Smooth muscle cell (in vitro differentiated cells): ENCODE measurements at regions not wholly inside any gene's neighbourhood (a gene's known extent, or its start where the extent isn't known, plus 50 kb on each side); places are given as distances from the start of the nearest gene placed in this dataset.
A peak's percentile ranks its signal among the peaks of the same experiment; 100 is the strongest.
"Not testable (repeated sequence)": the region's sequence is repeated elsewhere in the genome, so short reads cannot be mapped to it uniquely, and the experiment has no call there.

Source experiments
- DNase-seq: peaks from one replicate; lab custom pipeline; 2025; ENCODE audit not compliant: unreplicated experiment; lab: John Stamatoyannopoulos, UW
- H2AFZ ChIP-seq: fragments of 200-600 bp; sonication (generic); 2 replicates; pipeline ENCODE4 v1.6.0; 2016; ENCODE audit warnings: antibody characterized with exemption, low read depth, mild to moderate bottlenecking
- H3F3A ChIP-seq: fragments of 200-600 bp; sonication (generic); 2 replicates; pipeline ENCODE4 v1.6.0; 2017; ENCODE audit warnings: antibody characterized with exemption, low read depth
- H3K27ac ChIP-seq: fragments of 200-600 bp; sonication (generic); 2 replicates; pipeline ENCODE4 v1.5.1; 2016; ENCODE audit warnings: low read depth, mild to moderate bottlenecking
- H3K27me3 ChIP-seq: fragments of 200-600 bp; sonication (generic); 2 replicates; pipeline ENCODE4 v1.6.1; 2016; ENCODE audit warnings: low read depth, mild to moderate bottlenecking
- H3K36me3 ChIP-seq: fragments of 200-600 bp; sonication (generic); 2 replicates; pipeline ENCODE4 v1.5.1; 2016; ENCODE audit warnings: low read depth
- H3K4me1 ChIP-seq: fragments of 200-600 bp; sonication (generic); 2 replicates; pipeline ENCODE4 v1.5.1; 2016; ENCODE audit warnings: low read depth
- H3K4me2 ChIP-seq: fragments of 200-600 bp; sonication (generic); 2 replicates; pipeline ENCODE4 v1.6.0; 2016; ENCODE audit warnings: mild to moderate bottlenecking
- H3K4me3 ChIP-seq: fragments of 200-600 bp; sonication (generic); 2 replicates; pipeline ENCODE4 v1.5.1; 2016; ENCODE audit warnings: mild to moderate bottlenecking
- H3K79me2 ChIP-seq: fragments of 200-600 bp; sonication (generic); 2 replicates; pipeline ENCODE4 v1.6.0; 2016; ENCODE audit warnings: low read depth, mild to moderate bottlenecking
- H3K9ac ChIP-seq: fragments of 200-600 bp; sonication (generic); 2 replicates; pipeline ENCODE4 v1.6.0; 2016; ENCODE audit warnings: low read depth
- H3K9me3 ChIP-seq: fragments of 200-600 bp; sonication (generic); replicated peaks from 2 replicates; pipeline ENCODE4 v1.5.1; 2016; ENCODE audit warnings: low read depth
- H4K20me1 ChIP-seq: fragments of 200-600 bp; sonication (generic); 2 replicates; pipeline ENCODE4 v1.6.0; 2016; ENCODE audit warnings: low read depth
- WGBS: methylation state at CpG from one replicate; pipeline ENCODE4 v1.1.7; 2016; ENCODE audit warnings: low lambda C conversion rate; 5-methylcytosine and 5-hydroxymethylcytosine counted together
- TF ChIP-seq, protein P1 (sequence below): fragments of 200-600 bp; sonication (generic); IDR thresholded peaks from 2 replicates; pipeline ENCODE4 v1.5.1; 2017; ENCODE audit warnings: borderline replicate concordance, mild to moderate bottlenecking, antibody characterized with exemption; ENCODE audit not compliant: insufficient read depth, poor library complexity, severe bottlenecking

DNA sequence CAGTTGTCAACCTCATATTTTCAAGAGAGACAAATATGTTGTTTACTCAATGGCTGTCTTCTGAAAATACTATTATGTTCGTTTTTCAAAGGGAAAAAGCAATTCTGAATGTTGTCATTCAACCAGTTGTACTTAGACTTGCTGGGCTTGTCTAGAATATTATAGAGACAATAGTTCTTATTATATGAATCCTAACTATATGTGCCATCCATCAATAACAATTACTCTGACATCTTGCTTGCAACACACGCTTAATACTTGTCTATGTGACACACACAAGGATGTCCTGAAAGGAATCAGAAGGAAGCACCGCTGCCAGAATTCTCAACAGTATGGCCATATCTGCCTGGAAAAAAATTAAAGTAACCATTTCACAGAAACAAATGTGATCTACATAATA is 283.3 kb upstream of the NRSN1 start:
- TF ChIP-seq, protein P1, sequence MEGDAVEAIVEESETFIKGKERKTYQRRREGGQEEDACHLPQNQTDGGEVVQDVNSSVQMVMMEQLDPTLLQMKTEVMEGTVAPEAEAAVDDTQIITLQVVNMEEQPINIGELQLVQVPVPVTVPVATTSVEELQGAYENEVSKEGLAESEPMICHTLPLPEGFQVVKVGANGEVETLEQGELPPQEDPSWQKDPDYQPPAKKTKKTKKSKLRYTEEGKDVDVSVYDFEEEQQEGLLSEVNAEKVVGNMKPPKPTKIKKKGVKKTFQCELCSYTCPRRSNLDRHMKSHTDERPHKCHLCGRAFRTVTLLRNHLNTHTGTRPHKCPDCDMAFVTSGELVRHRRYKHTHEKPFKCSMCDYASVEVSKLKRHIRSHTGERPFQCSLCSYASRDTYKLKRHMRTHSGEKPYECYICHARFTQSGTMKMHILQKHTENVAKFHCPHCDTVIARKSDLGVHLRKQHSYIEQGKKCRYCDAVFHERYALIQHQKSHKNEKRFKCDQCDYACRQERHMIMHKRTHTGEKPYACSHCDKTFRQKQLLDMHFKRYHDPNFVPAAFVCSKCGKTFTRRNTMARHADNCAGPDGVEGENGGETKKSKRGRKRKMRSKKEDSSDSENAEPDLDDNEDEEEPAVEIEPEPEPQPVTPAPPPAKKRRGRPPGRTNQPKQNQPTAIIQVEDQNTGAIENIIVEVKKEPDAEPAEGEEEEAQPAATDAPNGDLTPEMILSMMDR, result no peak
- Histone ChIP-seq H3K4me3 (no peak overlapping the region), H3K27ac (no peak overlapping the region), H3K79me2 (no peaks in the 10 kb centered on the region), H3K4me2 (no peak overlapping the region), H3K27me3 (no peaks in the 10 kb centered on the region), H4K20me1 (no peaks in the 10 kb centered on the region), H3K4me1 (no peaks in the 10 kb centered on the region), H3K9me3 (no peaks in the 10 kb centered on the region), H2AFZ (peak overlapping the region; percentile 10), H3K36me3 (no peaks in the 10 kb centered on the region), H3K9ac (no peak overlapping the region), H3F3A (no peaks in the 10 kb centered on the region)
- WGBS, result 90% methylated on average over 3 of the region's 3 CpGs
- no peak for DNase-seq

DNA sequence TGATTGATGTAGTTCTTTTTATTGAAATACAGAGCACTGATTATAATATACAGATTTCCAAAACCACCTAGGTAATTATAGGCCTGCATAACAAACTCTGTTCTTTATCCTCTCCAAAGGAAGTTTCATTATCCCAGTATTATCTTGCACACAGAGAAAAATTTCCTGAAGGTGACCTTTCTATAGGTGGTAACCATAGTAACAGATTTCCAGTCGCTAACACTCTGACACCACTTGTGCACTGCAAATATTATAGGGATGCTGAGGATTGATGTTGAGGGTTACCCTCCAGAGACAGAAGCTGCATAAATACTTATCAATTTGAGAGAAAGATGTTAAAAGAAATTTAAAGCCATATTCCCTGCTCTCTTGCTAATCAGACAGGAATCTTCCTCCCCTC is 274.5 kb upstream of the NRSN1 start:
- H3K27me3 ChIP-seq, result no peaks in the 10 kb centered on the region
- no peaks in the 10 kb centered on the region for H3K9me3 ChIP-seq
- DNase-seq, result no peak
- H3K36me3 ChIP-seq, result no peaks in the 10 kb centered on the region
- H3K4me1 ChIP-seq, result no peaks in the 10 kb centered on the region
- no peaks in the 10 kb centered on the region for H4K20me1 ChIP-seq
- 94% methylated on average over 1 of the region's 1 CpG for WGBS
- H3K27ac ChIP-seq, result no peak overlapping the region
- no peaks in the 10 kb centered on the region for H3K79me2 ChIP-seq
- TF ChIP-seq, protein P1, result no peak
- H3F3A ChIP-seq, result no peaks in the 10 kb centered on the region
- no peak overlapping the region for H3K4me2 ChIP-seq
- no peak overlapping the region for H3K4me3 ChIP-seq
- no peak overlapping the region for H3K9ac ChIP-seq
- H2AFZ ChIP-seq, result no peak overlapping the region

DNA sequence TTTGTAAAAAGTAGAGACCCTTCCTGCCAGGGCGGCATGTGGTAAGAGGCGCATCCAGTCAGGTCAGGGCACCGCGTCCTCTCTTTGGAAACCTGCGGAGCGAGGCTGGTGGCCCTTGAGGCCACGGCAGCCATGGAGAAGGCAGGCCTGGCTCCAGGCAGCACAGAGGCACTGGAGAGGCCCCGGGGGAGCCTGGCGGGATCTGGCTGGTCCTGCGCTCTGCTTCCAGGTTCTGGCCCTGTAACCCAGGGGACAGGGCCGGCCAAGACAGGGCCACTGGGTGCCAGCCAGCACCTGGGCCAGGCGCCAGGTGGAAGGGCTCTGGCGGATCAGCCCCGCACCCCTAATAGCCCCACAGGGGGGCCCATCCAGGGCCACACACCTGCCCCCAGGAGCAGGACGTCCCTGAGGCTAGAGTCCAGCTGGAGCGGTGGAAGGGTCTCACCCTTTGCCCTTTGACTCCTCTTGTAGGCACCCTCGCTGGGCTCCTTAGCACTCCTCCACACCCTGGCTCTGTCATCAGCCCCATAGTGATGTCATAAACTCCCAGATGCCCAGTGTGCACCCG is 272.4 kb upstream of the NRSN1 start:
- not testable (repeated sequence) for H3K36me3 ChIP-seq, H3K9ac ChIP-seq, DNase-seq, H3K27me3 ChIP-seq, H3K4me3 ChIP-seq, H3K4me1 ChIP-seq, H3K4me2 ChIP-seq, H4K20me1 ChIP-seq, H2AFZ ChIP-seq, H3K27ac ChIP-seq, H3F3A ChIP-seq, H3K79me2 ChIP-seq, H3K9me3 ChIP-seq
- 92% methylated on average over 11 of the region's 18 CpGs for WGBS

DNA sequence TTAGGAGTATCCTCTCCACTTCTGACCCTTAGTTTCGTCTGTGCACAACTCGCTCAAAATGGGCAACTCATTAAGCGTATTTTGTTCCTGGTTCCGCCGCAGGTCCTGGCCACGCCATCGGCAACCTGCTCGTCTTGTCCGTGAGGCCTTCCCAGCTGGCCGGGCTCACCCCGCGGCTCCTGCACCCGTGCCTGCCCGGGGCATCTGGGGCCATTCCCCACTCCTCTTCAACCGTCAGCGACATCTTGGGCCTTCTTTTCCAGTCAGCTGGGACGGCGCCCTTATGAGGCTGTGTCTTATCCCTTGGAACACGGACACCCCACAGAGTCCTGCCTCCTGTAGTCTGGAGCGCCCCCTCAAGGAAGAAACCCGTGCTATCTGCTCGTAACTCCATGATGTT is 271.9 kb upstream of the NRSN1 start:
- H2AFZ ChIP-seq, H3K4me2 ChIP-seq, H3K27me3 ChIP-seq, H3K9ac ChIP-seq, H3K27ac ChIP-seq, DNase-seq, H3K9me3 ChIP-seq, H4K20me1 ChIP-seq, H3K4me1 ChIP-seq, H3K79me2 ChIP-seq, H3K4me3 ChIP-seq, H3K36me3 ChIP-seq, H3F3A ChIP-seq: not testable (repeated sequence)
- whole genome bisulfite sequencing, result 95% methylated on average over 22 of the region's 22 CpGs
